ENCODE measurements at regions not wholly inside any gene's neighbourhood (a gene's known extent, or its start where the extent isn't known, plus 50 kb on each side); places are given as distances from the start of the nearest gene placed in this dataset.

GRCh38 chr1:198809247-198809646, 170.4 kb downstream of the PTPRC start:
- H3K9me3 Mint-ChIP-seq: peaks cover 11% of the 10 kb centered on the region
- CTCF ChIA-PET: interaction anchor here (1.3 kb wide), 1 partner anchor 20 kb away, joined by 3 read pairs; no protein-coding TSS in a partner anchor
- DNase-seq: no peak
- H3K36me3 Mint-ChIP-seq: peaks cover 5% of the 10 kb centered on the region
- no peak overlapping the region for H3K4me3 Mint-ChIP-seq
- H3K27ac Mint-ChIP-seq: no peak overlapping the region
- no peaks in the 10 kb centered on the region for H3K4me1 Mint-ChIP-seq
- H3K27me3 Mint-ChIP-seq: no peaks in the 10 kb centered on the region

- peaks cover 3% of the 10 kb centered on the region for H3K36me3 Mint-ChIP-seq
- CTCF ChIA-PET: no interaction called here
- DNase-seq: no peak
- no peaks in the 10 kb centered on the region for H3K27me3 Mint-ChIP-seq
- H3K9me3 Mint-ChIP-seq: peaks cover 17% of the 10 kb centered on the region
- H3K27ac Mint-ChIP-seq: no peak overlapping the region
- no peak overlapping the region for H3K4me3 Mint-ChIP-seq
- H3K4me1 Mint-ChIP-seq: no peaks in the 10 kb centered on the region
These were observed 172.6 kb downstream of the PTPRC start for GRCh38 chr1:198811449-198811848.

- no peak overlapping the region for H3K27ac Mint-ChIP-seq
- H3K4me1 Mint-ChIP-seq: no peaks in the 10 kb centered on the region
- no peaks in the 10 kb centered on the region for H3K36me3 Mint-ChIP-seq
- H3K4me3 Mint-ChIP-seq: no peak overlapping the region
- no peak for DNase-seq
- H3K27me3 Mint-ChIP-seq: no peaks in the 10 kb centered on the region
- CTCF ChIA-PET: no interaction called here
- H3K9me3 Mint-ChIP-seq: no peaks in the 10 kb centered on the region
These were observed 184.8 kb downstream of the PTPRC start for GRCh38 chr1:198823626-198824025.

- Mint-ChIP-seq H3K4me3 (no peak overlapping the region), H3K27ac (no peak overlapping the region)
These were observed 186.4 kb downstream of the PTPRC start for GRCh38 chr1:198825254-198825653.

DNA sequence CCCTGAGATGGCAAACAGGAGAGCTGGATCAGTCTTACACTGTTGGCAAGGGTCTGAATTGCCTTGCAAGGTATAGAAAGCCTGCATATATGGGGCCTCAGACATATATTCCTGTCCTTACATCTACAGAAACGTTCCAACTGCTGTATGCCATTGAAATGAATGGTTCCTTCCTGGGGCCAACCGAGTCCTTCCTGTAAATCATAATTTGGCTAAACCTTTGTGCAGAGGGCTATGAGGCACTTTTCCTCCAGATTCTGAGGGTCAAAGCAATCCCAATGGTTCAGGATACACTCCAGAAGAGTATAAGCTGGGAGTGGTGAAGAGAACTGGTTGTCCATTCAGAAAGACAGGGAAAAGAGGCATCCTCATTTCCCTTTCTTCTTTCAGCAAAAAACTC, 190.5 kb downstream of the PTPRC start:
- no peak overlapping the region for H3K4me3 Mint-ChIP-seq
- H3K9me3 Mint-ChIP-seq: peaks cover under 1% of the 10 kb centered on the region

More at GRCh38 chr1:198825254-198825653, 186.4 kb downstream of the PTPRC start:
- Mint-ChIP-seq H3K36me3 (no peaks in the 10 kb centered on the region), H3K4me1 (peaks cover 3% of the 10 kb centered on the region), H3K27me3 (no peaks in the 10 kb centered on the region), H3K9me3 (no peaks in the 10 kb centered on the region)
- no peak for DNase-seq
- CTCF ChIA-PET: interaction anchor here (1.3 kb wide), 1 partner anchor 19 kb away, joined by 3 read pairs; no protein-coding TSS in a partner anchor

GRCh38 chr1:198829944-198830343, 191.1 kb downstream of the PTPRC start:
- H3K4me3 Mint-ChIP-seq: no peak overlapping the region
- CTCF ChIA-PET: no interaction called here
- H3K36me3 Mint-ChIP-seq: peaks cover 1% of the 10 kb centered on the region
- no peak overlapping the region for H3K27ac Mint-ChIP-seq
- H3K9me3 Mint-ChIP-seq: peaks cover 2% of the 10 kb centered on the region
- DNase-seq: no peak
- H3K4me1 Mint-ChIP-seq: peaks cover 13% of the 10 kb centered on the region
- no peaks in the 10 kb centered on the region for H3K27me3 Mint-ChIP-seq

More for the DNA sequence above, 190.5 kb downstream of the PTPRC start:
- H3K27me3 Mint-ChIP-seq: no peaks in the 10 kb centered on the region
- CTCF ChIA-PET: no interaction called here
- no peak for DNase-seq
- no peak overlapping the region for H3K27ac Mint-ChIP-seq
- peaks cover 13% of the 10 kb centered on the region for H3K4me1 Mint-ChIP-seq
- peaks cover 1% of the 10 kb centered on the region for H3K36me3 Mint-ChIP-seq

- Mint-ChIP-seq H3K9me3 (peaks cover 2% of the 10 kb centered on the region), H3K27ac (no peak overlapping the region), H3K27me3 (no peaks in the 10 kb centered on the region), H3K36me3 (peaks cover 1% of the 10 kb centered on the region), H3K4me3 (no peak overlapping the region), H3K4me1 (peaks cover 13% of the 10 kb centered on the region)
- CTCF ChIA-PET: no interaction called here
- no peak for DNase-seq
These were observed 191.6 kb downstream of the PTPRC start for GRCh38 chr1:198830412-198830811.

GRCh38 chr1:198833706-198834503, 195.1 kb downstream of the PTPRC start:
- CTCF ChIA-PET: no interaction called here
- Mint-ChIP-seq H3K36me3 (peaks cover 1% of the 10 kb centered on the region), H3K27me3 (no peaks in the 10 kb centered on the region), H3K4me1 (peaks cover 13% of the 10 kb centered on the region), H3K27ac (no peak overlapping the region), H3K4me3 (no peak overlapping the region), H3K9me3 (peaks cover 2% of the 10 kb centered on the region)
- DNase-seq: no peak

- H3K27me3 Mint-ChIP-seq: no peaks in the 10 kb centered on the region
- peaks cover 12% of the 10 kb centered on the region for H3K36me3 Mint-ChIP-seq
- H3K27ac Mint-ChIP-seq: no peak overlapping the region
- no peak for DNase-seq
- no peaks in the 10 kb centered on the region for H3K4me1 Mint-ChIP-seq
- H3K9me3 Mint-ChIP-seq: peaks cover 2% of the 10 kb centered on the region
- CTCF ChIA-PET: interaction anchor here (0.7 kb wide), 1 partner anchor 21 kb away, joined by 3 read pairs; no protein-coding TSS in a partner anchor
- no peak overlapping the region for H3K4me3 Mint-ChIP-seq
These were observed 198.6 kb downstream of the PTPRC start for GRCh38 chr1:198837278-198838021.

DNA sequence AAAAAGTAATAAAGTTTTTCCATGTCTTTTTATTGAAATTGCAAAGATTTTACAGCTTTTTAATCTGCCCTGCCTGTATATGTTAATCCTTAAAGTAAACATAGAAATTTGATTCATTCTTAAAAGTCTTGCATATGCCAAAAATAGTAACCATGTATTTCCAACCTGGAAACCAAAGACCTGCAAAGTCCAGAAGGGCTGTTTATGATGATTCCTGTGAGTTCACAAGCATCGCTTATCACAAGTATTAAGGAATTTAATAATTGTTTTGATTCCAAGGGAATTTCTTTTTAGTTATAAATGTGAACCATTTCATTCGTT, 199.1 kb downstream of the PTPRC start:
- CTCF ChIA-PET: no interaction called here

GRCh38 chr1:198841477-198841876, 202.6 kb downstream of the PTPRC start:
- Mint-ChIP-seq H3K9me3 (no peaks in the 10 kb centered on the region), H3K27ac (no peak overlapping the region), H3K4me3 (no peak overlapping the region), H3K4me1 (no peaks in the 10 kb centered on the region), H3K36me3 (peaks cover 31% of the 10 kb centered on the region), H3K27me3 (no peaks in the 10 kb centered on the region)
- no peak for DNase-seq
- CTCF ChIA-PET: no interaction called here

More for the DNA sequence above, 199.1 kb downstream of the PTPRC start:
- no peaks in the 10 kb centered on the region for H3K4me1 Mint-ChIP-seq
- peaks cover 2% of the 10 kb centered on the region for H3K9me3 Mint-ChIP-seq
- H3K27me3 Mint-ChIP-seq: no peaks in the 10 kb centered on the region
- H3K27ac Mint-ChIP-seq: no peak overlapping the region
- peaks cover 16% of the 10 kb centered on the region for H3K36me3 Mint-ChIP-seq
- no peak for DNase-seq
- no peak overlapping the region for H3K4me3 Mint-ChIP-seq

DNA sequence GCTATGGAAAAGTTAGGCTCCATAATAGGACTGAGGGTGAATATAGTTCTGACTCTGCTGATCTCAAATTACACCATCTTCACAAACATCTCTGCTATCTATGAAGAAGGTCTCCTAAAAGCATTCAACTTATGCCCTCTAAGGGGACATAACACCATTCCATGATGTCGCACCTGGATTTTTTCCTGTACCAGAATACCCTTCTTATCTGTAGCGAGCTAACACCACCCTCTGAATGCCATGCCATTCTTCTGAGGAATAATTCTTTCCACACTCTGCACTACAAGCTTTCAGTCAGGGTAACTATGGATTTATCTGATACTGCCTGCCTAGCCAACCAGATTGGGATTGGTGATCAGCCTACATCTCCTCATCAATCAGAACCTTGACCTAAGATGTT, 203.8 kb downstream of the PTPRC start:
- H3K27me3 Mint-ChIP-seq: no peaks in the 10 kb centered on the region
- no peak for DNase-seq
- H3K9me3 Mint-ChIP-seq: no peaks in the 10 kb centered on the region
- H3K36me3 Mint-ChIP-seq: peaks cover 42% of the 10 kb centered on the region
- no peak overlapping the region for H3K4me3 Mint-ChIP-seq
- no peak overlapping the region for H3K27ac Mint-ChIP-seq
- H3K4me1 Mint-ChIP-seq: no peaks in the 10 kb centered on the region
- CTCF ChIA-PET: no interaction called here

DNA sequence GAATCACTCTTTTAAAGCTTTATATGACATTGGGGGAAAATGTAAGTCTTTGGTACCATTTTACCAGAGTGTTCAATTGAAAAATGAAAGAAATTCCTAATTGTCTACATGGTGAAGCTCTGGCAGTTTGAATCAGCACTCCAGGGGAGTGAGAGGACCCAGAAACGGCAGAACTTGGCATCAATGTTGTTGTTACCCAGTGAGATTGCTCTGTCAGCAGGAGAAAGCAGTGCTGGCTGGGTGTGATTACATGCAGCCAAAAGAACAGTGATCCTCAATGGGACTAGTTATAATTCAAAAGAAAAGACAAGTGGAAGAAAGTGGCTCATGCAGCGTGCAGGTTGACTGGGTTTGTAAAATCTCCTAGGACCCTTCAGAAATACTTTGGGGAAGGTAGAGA, 206.4 kb downstream of the PTPRC start:
- Mint-ChIP-seq H3K4me1 (no peaks in the 10 kb centered on the region), H3K9me3 (no peaks in the 10 kb centered on the region), H3K27me3 (no peaks in the 10 kb centered on the region), H3K27ac (no peak overlapping the region), H3K36me3 (peaks cover 55% of the 10 kb centered on the region), H3K4me3 (no peak overlapping the region)
- CTCF ChIA-PET: no interaction called here
- DNase-seq: no peak

DNA sequence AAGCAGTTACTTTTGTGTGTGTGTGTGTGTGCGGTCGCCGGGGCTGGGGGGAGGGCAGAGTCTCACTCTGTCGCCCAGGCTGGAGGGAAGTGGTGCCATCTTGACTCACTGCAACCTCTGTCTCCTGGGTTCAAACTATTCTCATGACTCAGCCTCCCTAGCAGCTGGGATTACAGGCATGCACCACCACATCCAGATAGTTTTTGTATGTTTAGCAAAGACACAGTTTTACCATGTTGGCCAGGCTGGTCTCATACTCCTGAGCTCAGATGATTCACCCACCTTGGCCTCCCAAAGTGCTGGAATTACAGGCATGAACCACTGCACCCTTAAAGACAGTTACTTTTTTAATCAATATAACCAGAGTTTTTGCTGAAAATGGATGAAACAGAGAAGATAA, 207.0 kb downstream of the PTPRC start:
- H3K9me3 Mint-ChIP-seq: no peaks in the 10 kb centered on the region
- H3K36me3 Mint-ChIP-seq: peaks cover 56% of the 10 kb centered on the region
- H3K4me1 Mint-ChIP-seq: no peaks in the 10 kb centered on the region
- CTCF ChIA-PET: no interaction called here
- no peak for DNase-seq
- H3K4me3 Mint-ChIP-seq: no peak overlapping the region
- H3K27ac Mint-ChIP-seq: no peak overlapping the region
- H3K27me3 Mint-ChIP-seq: no peaks in the 10 kb centered on the region

DNA sequence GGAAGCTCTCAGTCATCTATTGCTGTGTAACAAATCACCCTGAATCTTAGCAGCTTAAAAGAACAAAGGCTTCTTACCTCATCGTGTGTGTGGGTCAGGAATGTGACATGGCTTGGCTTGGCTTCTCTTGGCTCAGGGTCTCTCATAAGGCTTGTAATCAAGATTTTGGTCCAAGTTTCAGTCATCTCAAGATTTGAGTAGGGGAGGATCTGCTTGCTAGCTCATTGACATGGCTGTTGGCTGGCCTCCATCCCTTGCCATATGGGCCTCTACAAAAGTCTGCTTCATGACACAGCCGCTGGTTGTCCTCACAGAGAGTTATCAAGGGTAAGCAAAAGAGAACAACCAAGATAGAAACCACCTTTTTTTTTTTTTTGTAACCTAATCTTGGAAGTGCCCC, 207.7 kb downstream of the PTPRC start:
- no peaks in the 10 kb centered on the region for H3K27me3 Mint-ChIP-seq

More for the DNA sequence above, 207.7 kb downstream of the PTPRC start:
- peaks cover 57% of the 10 kb centered on the region for H3K36me3 Mint-ChIP-seq
- H3K9me3 Mint-ChIP-seq: no peaks in the 10 kb centered on the region
- H3K27ac Mint-ChIP-seq: no peak overlapping the region
- H3K4me1 Mint-ChIP-seq: no peaks in the 10 kb centered on the region
- no peak overlapping the region for H3K4me3 Mint-ChIP-seq
- CTCF ChIA-PET: no interaction called here
- no peak for DNase-seq
